OCI-M2 (cell line): ENCODE measurements at regions not wholly inside any gene's neighbourhood (a gene's known extent, or its start where the extent isn't known, plus 50 kb on each side); places are given as distances from the start of the nearest gene placed in this dataset.
"Not testable (repeated sequence)": the region's sequence is repeated elsewhere in the genome, so short reads cannot be mapped to it uniquely, and the experiment has no call there.

Experiments
- DNase-seq: peaks from one replicate; lab custom pipeline; 2025; ENCODE audit not compliant: unreplicated experiment; lab: John Stamatoyannopoulos, UW

DNA sequence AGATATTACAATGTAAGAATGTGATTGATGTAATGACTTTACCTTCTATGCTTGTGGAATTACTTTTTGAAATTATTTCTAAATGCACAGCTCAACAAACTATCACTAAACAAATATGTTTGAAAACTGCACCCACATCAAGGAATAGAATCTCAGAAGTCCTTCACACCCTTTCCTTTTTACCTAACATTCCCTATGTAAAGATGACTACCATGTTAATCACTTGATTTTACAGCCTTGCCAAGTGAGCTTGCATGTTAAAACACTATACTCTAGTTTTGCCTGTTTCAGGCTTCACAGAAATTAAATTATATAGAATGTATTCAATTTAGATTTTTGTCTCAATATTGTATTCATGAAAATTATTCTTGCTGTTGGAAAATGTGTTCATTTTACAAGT lies 1169.4 kb upstream of the CELF2 start:
- DNase-seq = no peak

DNA sequence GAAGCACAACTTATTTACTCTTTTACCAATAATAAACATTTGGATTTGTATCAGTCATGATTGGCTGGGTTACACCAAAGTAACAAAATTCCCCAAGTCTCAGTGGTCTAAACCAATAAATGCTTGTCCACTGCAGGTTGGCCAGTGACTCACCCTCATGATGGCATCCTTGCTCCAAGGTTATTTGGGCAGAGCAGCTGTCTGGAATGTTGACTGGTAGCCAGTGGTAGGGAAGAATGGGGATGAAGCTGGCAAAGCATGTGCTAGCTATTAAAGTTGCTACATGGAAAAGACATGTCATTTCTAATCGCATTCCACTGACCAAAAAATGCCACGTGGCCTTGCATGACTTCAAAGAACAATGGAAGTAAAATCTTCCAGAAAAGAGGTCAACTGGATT lies 1168.7 kb upstream of the CELF2 start:
- no peak for DNase-seq

DNA sequence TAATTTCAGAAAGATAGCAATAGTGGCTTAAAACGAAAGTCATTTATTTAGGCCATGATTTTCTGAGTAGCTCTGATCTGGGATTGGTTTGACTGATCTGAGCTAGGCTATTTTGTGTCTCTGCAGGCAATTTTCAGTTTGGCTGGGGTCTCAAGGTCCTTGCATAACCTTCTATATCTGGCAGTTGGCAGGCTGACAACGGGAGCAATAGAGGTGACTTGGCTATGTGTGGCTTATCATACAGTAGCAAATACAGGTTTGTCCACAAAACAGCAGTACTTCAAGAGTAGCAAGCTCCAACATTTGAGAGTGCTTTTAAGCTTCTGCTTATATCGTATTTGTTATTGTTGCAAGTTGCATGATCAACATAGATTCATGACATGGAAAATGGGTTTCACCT lies 1167.3 kb upstream of the CELF2 start:
- no peak for DNase-seq

DNA sequence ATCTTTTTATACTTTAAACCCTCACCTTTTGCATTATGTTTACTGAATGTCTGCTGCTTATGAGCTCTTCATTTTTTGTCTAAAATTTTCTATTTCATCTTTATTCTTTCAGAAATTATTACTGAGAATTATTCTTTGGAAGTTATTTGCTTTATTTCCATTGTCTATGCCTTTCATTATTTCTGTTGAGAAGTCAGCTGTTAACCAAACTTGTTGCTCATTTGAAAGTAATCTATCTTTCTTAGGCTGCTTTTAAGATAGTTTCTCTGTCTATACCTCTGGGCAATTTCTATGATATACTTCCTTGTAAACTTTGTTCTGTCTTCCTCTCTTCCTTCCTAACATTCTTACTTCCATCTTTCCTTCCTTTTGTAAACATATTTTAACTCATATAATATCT lies 1165.9 kb upstream of the CELF2 start:
- no peak for DNase-seq

DNA sequence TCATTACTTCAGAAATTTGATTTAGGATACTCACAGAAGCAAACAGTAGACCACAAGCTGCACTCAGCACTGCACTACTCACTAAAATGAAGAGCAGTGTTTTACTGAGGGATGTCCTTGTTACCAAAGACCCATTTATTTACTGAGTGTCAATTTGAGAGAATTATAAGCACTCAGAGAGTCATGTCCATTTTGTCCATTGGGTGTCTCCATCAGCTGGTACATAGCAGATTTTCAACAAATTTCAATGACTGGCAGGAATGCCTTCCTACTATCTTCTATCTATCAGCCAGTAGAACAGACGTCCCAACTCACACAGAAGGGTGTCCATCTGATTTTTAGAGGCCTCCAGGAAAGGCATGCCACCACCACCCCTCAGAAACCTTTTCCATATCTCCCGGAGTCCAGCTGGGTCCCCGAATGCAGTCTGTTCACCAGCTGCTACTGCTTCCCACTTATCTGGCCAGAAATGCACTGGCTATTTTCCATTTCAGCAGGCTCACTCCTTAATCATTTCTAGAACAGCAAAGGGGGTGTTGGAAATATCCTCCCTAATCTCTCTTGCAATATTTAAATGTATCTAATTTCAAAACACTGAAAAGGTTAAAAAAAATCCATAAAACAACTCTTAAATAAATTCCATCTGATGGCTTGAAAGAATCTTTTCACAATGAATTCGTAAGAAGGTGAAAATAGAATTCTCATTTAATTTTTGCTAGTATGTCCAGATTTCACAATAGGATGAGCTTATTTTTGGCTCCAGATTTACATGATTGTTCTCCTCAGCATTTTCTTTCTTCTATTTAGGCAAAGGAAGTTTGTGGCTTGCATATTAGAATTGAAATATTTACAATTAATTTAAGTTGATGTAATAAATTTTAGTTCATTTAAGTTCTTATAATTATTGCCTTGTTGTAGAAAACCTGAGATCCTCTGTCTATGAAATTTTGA lies 1164.0 kb upstream of the CELF2 start:
- no peak for DNase-seq

DNA sequence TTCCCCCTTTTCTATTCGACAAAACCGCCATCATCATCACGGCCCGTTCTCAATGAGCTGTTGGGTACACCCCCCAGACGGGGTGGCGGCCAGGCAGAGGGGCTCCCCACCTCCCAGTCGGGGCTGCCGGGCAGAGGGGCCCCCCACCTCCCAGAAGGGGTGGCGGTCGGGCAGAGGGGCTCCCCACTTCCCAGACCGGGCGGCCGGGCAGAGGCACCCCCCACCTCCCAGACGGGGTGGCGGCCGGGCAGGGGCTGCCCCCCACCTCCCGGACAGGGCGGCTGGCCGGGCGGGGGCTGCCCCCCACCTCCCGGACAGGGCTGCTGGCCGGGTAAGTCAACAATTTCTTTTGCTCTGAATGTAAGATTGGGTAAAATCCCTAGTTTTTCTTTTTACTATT lies 1162.2 kb upstream of the CELF2 start:
- DNase-seq = not testable (repeated sequence)

DNA sequence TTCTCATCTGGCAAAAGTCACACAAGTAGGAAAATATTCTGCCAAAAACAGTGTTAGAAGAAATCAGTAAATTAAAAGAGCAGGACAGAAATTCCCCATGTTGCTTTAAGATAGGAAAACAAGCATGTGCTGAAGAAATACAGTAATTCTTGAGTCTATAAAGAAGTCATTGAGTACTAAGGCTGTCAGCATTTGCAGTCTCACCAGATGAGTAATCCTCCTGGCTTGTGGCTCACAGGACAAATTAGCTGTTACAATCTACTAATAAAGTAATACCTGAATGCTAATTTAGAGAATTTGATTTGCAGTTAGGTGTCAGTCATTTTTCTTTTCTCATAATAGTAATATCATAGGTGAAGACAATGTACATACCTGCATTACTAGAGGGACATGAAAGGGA lies 1158.9 kb upstream of the CELF2 start:
- DNase-seq = no peak

DNA sequence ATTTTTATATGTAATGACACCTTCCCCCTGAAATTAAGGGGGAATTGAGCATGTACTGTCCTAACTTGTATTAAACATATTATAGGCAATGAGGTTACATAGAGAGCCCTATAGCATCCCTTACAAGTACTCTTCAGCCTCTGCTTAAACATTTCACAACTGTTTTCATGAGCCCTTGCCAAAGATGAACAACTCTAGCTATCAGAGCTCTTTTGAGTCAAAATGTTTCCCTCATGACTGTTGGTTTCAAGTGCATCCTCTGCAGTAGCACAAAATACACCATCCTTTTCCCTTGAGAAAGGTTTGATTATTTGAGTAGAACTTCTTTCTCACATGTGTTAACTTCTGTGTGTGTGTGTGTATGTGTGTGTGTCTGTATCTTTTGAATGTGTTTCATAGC lies 1157.6 kb upstream of the CELF2 start:
- no peak for DNase-seq

DNA sequence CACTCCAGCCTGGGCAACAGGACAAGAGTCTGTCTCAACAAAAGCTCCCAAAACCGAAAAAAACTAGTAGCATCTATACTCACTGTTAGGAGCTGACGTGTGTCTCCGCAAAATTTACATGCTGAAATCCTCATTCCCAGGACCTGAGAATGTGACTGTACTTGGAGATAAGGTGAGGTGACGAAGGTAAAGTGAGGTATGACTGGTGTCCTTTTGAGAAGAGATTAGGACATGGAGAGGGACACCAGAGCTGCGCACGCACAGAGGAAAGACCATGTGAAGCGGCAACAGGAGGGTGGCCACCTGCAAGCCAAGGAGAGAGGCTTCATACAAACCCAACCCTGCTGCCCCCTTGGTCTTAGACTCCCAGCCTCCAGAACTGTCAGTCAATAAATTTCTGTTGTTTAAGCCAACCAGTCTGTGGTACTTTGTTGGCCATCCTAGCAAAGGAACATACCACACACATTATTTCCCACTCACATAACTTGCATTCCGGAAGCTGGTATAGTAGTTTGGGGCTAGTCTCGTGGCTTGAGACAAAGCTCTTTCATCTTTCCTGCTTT lies 1154.0 kb upstream of the CELF2 start:
- no peak for DNase-seq

DNA sequence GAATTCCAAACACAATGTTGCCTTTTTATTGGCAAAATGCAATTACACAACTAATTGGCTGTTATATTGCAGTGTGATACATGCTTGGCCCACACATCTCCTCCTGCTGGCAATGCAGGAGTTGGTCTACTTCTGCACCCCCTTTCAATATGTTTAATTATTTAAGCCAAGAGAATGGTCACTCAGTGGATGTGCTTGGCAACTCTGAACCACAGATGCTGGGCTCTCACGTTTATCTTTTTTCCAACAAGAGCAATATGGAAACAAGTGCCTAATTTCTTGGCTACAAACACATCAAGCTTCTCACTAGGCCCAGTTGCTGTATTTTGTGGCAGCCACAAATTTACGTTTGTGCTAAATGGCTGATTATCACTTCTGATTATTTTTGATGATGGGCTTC lies 1149.2 kb upstream of the CELF2 start:
- DNase-seq = no peak

DNA sequence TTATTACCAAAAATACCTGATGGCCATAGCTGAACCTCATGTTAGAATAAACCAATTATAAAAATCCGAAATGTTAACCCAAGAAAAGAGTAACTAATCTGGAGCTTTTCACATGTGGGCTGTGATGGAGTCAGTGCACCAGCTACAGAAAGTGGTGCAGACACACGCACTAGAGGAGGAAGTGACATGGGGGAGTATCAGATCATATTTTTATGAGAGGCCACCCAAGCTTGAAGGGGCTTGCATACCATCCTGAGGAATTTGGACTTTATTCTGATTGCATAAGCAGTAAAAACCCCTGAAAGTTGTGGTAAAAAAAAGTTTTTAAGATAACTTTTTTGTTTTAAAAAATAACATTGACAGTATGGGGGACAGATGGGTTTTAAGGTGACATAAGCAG lies 1148.5 kb upstream of the CELF2 start:
- no peak for DNase-seq

DNA sequence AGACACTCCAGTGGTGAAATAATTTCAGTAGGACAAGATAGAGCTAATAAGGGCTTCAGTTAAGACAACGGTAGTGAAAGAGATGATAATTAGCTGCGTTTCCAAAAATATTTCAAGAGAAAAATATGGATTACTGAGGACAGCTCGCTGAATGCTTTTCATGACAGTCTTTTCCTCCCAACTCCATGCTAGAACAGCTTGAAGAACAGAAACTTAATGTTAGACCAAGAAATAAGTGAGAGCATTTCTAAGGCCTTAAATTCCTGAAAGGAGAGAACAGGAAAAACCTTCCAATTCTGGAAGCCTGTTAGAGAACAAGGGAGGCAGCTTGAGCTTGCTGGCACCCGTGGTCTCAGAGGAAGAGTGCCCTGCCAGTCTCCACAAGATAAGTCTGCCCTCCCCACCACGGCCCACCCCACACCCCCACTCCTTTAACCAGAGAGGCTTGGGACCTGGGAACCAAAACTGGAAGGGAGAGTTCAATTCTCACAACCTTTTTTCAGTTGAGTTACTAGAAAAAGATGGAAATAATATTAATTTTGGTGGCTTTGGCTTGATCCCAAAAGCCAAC lies 1148.0 kb upstream of the CELF2 start:
- no peak for DNase-seq

DNA sequence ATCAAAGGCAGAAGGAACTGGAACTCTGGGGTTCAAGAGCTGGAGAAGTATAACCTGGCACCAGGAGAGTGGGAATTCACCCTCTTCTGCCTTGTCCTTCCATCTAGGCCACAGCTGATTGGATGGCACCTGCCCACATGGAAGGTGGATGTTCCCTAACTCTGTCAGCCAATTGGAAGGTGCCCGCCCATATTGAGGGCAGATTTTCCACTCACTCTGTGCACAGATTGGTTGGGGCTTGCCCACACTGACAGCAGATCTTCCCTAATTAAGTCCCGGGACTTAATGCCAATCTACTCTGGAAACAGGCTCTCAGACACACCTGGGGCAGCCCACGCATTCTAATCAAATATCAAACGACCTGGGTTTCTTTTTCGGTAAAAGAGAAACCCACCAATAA lies 1142.3 kb upstream of the CELF2 start:
- no peak for DNase-seq

DNA sequence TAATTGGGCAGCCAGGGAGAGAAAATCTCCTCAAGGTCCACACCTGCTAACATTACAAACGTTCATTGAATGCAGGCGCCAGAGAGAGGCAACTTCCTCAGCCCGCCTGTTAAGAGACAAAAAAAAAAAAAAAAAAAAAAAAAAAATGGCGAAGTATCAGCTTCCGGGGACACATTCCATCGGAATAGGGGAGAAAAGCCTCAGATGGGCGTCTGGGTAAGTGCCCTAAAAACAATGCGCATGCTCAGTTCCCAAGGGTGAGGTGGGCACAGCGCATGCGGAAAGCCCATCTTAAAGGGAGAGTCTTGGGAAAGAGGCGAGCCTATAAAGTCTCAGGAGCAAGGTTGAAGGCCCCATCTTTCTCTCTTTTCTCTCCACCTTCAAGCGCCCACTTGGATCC lies 1139.7 kb upstream of the CELF2 start:
- no peak for DNase-seq

DNA sequence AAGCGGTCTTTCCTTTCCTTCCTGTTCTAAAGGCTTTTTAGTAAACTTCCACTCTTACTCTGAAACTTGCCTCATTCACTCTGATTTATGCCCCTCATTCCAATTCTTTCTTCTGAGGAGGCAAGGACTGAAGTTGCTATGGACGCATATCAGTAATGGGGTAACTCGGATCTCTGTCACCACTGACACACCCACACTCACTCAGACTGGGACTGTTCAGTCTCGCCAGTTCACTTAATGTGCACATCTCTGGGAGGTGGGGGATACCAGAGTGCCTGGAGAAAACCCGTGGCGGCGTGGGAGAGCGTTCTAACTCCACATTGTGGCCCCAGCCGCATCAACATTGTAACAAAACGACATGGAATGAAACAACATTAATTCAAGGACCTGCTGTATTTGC lies 1139.3 kb upstream of the CELF2 start:
- DNase-seq = no peak

DNA sequence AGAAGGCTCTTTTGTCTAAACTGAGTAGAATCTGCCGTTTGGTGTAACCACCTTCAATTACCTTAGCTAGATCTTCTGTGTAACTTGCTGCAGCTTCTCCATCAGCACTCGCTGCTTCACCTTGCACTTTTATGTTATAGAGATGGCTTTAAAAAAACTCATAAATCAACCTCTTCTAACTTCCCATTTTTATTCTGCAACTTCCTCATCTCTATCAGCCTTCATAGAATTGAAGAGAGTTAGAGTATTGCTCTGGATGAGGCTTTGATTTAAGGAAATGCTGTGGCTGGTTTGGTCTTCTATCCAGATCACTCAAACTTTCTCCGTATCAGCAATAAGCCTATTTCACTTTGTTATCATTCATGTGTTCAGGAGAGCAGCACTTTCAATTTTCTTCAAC lies 1131.9 kb upstream of the CELF2 start:
- no peak for DNase-seq

DNA sequence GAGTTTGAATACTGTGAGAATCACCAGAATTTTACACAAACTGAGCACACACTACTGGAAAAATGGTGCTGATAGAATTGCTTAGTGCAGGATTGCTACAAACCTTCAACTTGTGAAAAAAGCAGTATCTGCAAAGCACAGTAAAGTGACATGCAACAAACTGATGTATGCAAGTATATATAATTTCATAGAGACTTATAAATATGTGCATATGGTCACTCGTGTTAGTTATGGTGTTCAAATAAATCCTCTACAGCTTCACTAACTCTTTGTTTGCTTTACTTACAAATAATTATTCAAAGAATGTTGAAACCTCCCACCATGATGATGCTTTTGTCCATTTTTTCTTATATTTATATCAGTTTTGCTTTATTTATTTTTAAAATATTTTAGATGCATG lies 1130.9 kb upstream of the CELF2 start:
- no peak for DNase-seq

DNA sequence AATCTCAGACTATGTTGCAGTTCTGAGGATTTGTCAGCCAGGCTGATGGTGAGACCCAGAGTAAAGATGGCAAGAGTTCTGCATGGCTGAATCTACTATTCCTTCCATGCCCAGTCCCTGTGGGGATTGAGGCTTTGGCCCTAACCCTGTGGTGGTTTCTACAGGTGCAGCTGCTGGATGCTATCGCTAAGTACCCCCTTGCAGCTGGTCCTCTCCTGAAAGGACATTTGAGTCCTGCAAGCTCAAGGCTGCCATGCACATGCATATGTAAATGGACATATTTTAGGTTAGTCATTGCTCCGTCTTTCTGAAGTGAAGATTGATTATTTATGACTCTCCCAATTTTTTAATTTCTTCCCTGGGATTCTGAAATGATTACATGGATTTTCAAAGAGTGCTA lies 1122.2 kb upstream of the CELF2 start:
- DNase-seq = no peak

DNA sequence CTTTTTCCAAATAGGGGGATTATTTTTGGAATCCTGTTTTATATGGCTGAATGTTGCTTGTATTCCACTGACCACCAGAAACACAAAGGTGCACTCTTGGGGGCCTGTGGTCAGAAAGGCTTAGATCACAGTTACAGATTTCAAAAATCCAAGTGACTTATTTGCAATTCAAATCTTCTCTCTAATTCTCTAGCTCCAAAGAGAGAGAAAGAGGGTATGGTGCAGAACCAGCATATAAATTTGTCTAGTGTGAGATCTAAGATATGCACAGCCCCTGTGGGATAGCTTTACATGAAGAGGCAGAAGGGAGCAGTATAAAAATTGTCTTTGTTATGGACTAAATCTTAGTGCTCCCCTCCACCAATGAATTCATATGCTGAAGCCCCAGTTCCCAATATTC lies 1121.7 kb upstream of the CELF2 start:
- no peak for DNase-seq

DNA sequence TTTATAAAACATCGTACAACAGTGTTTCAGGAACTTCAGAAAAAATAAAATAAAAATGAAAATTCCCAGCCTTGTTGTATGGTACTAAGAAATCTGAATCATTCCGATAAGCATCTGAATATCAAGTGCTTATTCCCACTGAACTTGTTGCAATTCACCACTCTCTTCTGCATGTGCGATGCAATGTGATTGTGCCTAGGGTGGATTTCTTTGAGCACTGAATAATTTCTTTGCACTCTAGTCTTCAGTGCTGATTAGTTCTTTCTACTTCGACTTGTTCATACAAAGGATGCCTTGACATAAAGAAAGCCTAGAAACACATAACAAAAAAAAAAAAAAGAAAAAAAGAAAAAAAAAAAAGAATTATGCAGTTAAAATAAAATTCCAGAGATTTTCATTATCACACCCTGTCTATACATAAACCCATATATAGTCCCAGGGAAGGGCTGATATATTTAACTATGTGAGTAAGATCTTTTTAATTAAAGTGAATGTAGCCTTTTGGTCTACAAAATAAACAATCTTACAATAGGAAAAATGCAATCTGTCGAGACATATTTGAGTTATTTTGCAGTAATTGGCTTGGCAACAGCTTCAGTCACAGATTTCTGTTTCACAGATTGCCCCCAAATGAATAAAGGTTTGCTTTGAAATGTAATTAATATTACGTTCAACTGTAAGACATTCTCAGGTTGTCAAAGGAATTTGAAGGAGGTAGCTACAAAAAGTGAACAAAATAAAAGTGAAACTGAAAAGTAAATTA lies 1118.9 kb upstream of the CELF2 start:
- no peak for DNase-seq

DNA sequence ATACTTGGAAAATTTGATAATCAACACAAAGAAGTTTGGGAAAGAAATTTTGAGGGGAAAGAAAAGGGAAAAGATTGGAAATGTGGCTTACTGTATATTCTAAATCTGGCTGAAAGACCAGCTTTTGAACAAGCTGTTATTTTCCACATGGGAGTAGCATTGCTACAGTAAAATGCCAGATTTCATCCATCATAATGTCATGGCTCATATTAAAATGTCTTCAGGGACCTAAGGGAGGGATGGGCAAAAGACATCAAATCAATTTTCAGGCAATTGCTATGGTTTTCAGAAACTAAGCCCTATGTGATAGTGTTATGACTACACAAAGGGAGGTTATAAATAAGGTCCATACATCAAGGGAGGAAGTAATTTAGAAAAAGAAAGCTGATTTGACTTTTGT lies 1116.9 kb upstream of the CELF2 start:
- no peak for DNase-seq

DNA sequence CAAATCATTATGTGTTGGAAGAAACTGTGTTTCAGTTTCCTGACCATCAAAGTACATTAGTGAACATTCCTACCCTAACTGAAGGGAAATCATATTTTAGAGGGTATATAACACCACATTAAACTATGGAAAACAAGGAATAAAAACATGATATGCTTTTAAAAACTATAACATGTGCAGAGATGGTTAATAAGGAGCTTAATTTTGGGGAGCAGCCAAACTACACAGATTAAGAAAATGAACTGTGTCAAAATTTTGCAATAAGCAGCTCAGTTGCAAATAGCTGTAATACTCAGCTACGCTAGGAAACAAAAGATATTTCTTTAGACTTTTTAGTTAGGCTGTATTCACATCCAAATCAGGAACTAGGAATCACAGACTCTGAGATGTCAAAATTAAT lies 1115.7 kb upstream of the CELF2 start:
- DNase-seq = no peak
